ENCODE measurements at regions not wholly inside any gene's neighbourhood (a gene's known extent, or its start where the extent isn't known, plus 50 kb on each side); places are given as distances from the start of the nearest gene placed in this dataset.

- TF ChIP-seq CTCF (conservative IDR thresholded peaks at IDR 0.05 in 1 of 2, IDR thresholded peaks at IDR 0.05 in 1 of 2; ENCODE audit: low read depth in 1 of 2, low read length in 2 of 2) (no peak), EZH2 (IDR thresholded peaks at IDR 0.05; ENCODE audit: low read length, missing control alignments) (no peak)
Observed at GRCh38 chr1:24990779-24991641, 60.9 kb upstream of the RUNX3 start.
